8988T (cell line): ENCODE measurements at regions not wholly inside any gene's neighbourhood (a gene's known extent, or its start where the extent isn't known, plus 50 kb on each side); places are given as distances from the start of the nearest gene placed in this dataset.

Experiments
- DNase-seq: peaks from one replicate; pipeline ENCODE4 v3.0.0; 2011

DNA sequence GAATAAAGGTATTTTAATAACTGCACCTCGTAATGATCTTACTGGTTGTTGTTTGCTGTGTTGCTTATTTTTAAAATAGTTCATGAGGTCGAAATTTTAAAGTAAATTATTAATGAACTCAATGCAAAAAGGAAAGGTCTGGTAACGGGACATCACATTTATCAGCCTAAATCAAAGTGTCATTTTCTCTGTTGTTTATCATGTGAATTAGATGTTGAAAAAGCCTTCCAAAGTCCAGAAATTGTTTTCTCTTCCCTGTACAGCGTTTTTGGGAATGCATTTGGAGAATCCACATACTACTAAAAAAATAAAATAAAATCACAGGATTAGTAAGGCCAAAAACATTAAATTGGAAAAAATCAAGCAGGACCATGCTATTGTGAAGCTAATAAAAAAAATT lies 339.2 kb upstream of the NECTIN3 start:
- DNase-seq = no peak

DNA sequence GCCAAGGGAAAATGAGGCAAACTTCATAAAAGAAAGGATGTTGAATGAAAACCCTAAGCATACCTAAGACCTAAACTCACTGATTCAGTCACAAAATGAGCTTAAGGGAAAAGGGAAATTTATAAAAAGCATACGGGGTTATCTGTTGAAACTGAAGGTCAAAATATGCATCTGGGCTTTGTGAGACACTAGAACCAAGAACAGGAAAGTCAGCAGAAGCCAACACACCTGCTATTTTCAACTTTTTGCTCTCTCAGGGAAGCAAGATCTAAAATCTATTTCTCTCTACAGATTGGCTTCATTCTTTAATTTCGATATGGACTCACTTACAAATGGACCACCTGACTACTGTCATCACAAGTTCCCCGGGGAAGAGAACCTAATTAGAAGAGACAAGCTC lies 338.6 kb upstream of the NECTIN3 start:
- no peak for DNase-seq

DNA sequence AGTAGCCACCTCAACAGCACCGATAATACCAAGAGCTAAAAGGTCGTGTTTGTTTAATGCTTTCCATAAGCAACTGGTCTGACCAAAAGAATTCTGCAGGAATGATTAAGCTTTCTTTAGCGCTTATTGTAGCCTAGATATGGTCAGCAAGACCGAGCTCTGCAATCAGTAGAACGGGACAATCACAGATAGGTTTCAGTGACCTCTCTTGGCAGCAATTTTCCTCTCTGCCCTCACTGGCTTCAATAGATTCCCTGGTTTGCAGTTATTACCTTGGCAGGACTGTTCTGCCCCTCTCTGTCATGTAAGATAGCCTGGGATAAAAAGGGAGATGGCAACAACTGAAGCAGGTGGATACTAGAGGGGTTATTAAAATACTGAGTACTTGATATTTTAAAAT lies 337.1 kb upstream of the NECTIN3 start:
- DNase-seq = no peak

DNA sequence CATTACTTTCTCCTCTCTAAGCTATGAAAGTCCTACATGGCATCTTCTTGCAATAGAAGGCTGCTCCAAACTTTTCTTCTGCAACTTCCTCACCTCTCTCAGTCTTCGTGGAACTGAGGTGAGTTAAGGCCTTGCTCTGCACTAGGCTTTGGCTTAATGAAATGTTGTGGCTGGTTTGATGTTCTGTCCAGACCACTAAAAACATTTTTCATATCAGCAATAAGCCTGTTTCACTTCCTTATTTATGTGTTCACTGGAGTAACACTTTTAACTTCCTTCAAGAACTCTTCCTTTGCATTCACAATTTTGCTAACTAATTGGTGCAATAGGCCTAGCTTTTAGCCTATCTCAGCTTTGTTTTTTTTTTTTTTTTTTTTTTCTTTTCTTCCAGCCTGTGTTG lies 335.3 kb upstream of the NECTIN3 start:
- DNase-seq = no peak

DNA sequence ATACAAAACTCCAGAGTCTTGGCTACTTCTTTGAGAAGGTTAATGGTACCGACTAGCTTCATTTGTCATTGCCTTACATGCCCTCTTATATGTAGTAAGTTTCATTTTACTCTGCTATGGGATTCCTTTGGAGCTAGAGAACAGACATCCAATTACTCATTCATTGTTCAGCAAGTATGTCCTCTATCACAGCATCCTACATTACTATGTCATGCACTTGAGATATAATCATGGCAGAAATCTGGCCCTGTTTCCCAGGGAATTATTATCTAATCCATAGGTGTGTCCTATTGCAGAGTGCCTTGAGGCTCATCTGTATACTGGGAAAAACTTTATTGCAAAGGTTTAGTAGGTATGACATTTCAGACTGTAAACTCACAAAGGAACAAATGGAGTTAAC lies 333.1 kb upstream of the NECTIN3 start:
- DNase-seq = no peak

DNA sequence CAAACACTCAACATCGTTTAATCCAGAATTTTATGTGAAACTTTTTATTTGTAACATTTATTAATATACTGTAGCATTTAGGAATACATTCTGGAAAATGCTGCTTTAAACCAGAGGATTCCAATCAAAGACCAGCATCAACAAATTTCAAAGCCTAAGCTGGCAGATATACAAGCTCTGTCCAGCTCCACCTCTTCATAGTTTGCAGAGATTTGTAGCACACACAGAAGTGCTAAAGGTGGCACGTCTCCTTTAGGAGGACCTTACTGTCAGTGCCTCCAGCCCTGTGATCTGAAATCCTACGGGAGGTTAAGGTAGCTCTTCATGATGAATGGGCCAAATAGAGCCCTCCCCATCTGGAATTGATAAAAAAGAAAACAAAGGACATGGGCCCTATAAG lies 329.7 kb upstream of the NECTIN3 start:
- DNase-seq = no peak

DNA sequence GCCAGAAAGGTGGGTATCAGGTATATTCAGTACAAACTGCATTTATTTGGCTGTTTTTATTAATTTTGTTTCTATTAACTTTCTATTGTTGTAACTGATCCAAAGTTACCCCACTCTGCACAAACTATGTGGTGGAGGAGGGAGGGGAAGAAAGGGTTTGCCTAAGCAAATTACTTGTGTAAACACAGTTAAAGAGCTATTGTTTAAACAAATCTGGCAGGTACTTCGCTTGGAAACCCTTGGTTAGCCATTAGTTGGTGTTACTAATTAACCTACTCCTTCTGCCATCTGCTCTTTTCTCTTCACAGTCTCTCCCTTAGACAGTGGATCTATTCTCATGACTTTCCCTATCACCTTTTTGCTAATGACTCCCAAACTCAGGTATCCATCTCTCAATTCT lies 328.4 kb upstream of the NECTIN3 start:
- no peak for DNase-seq

DNA sequence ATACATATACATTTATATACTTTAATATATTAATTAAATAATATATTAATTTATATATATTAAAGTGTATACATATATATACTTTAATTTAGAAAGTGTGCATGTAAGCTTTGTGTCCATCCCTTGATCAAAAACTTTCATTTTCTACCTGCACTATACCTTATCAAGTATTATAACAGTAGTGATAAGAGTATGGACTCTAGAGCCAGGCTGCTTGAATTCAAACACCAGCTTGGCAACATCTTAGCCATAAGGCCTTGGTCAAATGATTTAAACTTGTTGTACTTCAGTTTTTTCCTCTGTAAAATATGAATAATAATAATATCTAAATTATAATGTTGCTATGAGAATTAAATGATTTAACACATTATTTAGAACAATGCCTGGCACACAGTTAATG lies 327.6 kb upstream of the NECTIN3 start:
- no peak for DNase-seq

DNA sequence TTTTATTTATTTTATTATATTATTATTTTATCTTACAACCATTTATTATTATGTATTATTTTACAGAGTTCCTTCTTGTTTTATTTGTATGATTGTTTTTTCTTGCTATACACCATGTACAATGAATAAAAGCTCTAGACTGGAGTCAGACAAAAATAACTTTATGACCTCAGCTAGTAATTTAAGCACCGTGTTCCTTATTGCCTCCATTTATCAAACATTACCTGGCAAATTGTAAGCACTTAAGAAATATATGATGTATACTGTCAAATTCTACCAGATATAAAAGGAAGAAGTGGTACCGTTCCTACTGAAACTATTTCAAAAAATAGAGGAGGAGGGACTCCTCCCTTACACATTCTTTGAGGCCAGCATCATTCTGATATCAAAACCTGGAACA lies 326.9 kb upstream of the NECTIN3 start:
- DNase-seq = no peak

DNA sequence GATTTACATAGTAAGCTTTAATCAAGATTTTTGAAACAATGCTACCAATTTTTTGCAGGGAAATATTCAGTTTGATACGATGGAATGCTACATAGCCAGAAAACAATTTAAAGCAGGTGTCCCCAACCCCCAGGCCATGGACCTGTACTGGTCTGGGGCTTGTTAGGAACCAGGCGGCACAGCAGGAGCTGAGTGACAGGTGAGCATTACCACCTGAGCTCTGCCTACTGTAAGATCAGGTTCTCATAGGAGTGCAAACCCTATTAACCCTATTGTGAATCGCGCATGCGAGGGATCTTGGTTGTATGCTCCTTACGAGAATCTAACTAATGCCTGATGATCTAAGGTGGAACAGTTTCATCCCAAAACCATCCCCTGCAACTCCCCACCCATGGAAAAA lies 322.6 kb upstream of the NECTIN3 start:
- DNase-seq = no peak

DNA sequence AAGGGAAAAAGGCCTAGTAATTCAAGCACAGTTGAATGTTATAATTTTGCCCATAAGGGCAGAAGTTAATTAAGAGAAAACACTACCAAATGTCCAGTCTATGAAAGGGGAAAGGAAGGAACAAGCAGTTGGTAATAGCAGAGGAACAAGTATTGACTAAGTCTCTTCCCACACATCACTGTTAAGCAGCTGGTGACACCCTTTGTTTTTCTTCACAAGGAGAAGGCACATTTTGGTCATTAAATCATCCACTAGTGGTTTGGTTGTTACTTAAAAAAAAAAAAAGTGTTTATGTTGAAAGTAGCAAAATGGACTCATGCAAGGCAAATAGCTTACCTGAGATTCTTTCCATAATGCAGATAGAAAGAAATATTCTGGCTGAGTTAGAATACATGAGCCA lies 321.4 kb upstream of the NECTIN3 start:
- no peak for DNase-seq

DNA sequence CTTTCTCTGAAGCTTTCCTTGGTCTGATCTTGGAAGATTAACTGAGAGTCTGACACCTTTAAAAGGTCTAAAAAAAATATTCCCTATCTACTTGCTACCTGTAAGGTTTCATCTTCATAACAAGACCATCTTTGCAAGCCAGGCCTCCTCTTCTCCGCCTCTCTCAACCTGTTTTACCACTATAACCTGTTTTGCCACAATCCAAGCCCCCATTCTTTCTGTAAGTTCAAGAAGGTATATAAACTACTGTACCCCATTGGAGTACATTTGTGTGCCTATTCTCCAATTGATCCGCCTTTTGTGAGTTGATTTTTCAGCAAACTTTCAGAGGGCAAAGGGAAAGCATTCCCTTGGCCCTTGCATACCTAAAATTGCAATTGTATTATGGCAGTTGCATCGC lies 319.3 kb upstream of the NECTIN3 start:
- no peak for DNase-seq

DNA sequence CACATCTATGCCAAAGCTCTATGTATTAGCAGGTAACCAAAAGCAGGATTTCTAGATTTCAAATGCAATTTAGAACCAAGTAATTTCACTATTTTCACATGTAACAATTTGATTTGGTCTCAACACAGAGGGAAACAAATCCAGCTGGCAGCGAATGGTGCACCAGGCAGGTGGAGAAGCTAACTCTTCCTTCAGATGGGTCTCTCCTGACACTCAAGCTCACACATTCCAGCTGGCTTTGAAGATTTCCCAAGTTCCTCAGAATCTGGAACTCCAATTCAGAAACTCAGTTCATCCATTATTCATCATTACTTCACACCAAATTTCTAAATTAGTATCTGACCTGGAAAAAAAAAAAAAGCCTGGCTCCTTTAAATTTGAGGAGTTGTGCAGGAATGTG lies 318.1 kb upstream of the NECTIN3 start:
- no peak for DNase-seq

DNA sequence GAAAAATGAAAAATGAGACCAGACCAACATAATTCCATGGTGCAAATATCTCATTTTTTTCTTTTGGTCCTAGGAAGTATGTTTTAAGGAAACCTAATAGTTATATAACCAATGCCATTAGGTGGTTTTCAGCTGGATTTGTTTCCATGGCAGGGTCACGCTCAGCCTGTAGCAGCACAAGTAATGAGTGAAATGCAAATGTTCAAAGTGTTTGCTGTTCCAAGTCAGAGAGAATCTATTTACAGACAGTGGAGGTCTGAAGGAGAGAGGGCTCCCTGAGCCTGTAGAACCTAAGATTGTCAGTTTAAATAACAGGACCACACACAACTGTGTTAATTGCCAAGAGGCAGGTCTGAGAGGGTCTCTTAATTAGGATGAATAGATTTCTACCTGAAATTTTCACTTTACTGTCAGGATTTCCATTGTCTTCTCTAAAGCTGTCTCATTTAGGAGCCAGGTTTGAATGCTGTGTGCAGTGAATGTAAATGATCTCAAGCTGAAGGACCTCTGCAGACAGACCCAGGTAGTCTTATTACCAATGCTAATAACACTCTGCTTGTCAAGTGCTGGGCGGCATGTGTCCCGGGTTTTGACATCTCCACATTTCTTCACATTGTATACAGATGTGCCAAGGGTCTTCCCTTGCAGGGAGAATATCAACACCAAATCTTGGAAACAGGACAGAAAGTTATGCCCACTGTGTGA lies 317.3 kb upstream of the NECTIN3 start:
- DNase-seq = no peak

DNA sequence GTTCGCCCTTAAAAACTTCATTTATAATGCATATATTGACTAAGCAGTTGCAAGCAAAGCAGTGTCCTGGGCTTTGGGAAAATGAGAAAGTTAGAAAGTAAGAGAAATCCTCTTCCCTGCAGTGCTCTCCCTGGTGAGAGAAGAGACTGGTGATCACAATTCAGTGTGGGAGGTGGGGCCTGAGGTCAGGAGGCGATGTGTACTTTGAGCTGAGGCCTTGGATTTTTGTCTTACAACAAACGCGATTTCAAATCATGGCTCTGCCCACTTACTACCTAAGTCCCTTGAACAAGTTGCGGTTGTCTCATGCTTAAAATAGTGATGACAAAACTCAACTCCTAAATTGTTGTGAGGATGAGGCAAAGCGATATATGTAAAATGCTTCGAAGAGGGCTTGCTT lies 316.3 kb upstream of the NECTIN3 start:
- DNase-seq = no peak

DNA sequence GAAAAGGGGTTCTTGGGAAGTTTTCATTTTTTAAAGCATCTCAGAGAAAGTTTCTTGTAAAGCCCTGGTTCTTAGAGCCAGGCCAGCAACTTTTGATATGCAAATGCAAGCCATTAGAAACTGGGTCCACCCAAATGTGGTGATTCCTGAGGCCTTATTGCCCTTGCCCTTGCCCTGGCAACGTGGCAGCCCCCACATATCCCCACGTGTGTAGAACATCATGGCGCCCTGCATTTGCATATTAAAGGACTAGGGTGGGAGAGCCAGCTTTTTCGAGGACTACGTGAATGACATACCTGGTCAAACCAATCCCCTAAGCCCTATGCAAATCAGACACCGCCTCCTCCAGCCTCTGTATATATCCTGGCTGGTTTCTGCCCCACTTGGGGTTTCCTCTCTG lies 314.9 kb upstream of the NECTIN3 start:
- no peak for DNase-seq

DNA sequence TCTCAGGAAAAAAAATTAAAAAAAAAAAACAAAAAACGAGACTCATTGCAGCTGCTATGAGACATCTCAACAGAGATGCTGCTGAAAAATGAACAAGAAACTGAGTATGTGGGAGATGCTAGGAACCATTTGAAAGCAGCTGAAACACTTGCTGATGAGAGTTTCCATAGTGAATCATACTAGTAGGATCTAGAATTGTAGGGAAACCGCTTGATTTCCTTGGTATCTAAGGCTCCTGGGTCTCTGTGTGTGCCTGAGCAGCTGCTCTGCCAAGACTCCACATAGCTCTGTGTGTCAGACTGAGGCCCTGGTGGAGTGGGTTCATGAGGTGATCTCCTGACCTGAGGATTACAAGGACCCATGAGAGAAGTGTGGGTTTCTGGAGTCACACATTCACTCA lies 313.4 kb upstream of the NECTIN3 start:
- no peak for DNase-seq

DNA sequence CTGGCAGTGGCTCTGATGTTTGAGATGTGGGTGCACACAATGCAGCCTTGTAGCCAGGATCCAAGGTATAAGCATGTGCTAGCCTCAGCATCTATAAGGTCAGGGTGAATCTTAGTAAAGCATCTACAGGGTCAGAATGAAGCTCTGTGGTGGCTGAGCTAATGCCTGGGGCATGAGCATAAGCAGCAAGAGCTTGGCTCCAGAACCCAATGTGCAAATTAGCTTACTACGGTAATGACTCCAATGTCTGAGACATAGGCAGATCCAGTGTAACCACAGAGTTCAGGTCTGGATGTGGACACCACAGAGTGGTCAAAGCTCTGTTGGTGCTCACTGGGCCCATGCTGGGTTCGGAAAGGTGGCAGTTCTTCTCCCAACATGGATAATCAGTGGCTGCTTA lies 304.5 kb upstream of the NECTIN3 start:
- DNase-seq = no peak

DNA sequence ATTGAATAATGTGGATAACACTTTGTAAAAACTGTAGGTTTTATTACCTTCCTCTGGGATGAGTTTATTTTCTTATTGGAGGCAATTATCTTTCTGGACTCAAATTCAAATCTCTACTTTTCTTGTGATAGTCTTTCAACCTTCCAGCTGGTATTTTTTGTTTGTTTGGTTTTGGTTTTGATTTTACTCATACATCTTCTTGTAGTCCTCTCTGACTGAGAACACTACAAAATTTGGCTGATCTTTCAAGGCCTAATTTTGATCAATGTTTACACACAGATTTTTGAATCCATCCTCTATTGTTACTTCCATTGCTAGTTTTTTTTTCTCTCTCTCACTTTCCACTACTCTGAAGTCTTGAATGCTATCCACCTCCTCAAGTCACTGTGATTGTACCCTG lies 303.8 kb upstream of the NECTIN3 start:
- no peak for DNase-seq

DNA sequence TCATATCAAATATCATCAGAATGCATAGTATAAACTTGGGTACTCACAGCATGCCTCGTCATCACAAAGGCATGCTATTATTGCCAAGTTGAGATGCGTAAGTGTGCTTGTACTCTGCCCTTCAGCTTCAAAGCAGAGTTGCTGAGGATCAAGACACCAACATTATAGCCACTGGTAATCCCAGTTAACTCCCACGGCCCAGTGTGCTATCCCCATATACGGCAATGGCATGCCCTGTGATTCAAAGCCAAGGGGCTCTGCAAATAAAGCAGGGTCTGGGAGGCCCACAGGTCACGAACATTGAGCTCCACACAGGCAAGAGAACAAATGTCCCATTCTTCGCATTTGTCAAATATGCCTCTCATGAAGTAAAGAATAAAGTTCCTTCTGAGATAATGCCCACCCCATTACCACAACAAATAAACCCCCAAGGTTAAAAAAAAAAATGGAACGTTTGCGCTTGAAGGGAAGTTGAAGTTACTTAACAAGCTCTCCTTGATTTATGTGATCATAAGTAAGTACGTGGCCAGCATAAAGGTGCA lies 298.1 kb upstream of the NECTIN3 start:
- no peak for DNase-seq

DNA sequence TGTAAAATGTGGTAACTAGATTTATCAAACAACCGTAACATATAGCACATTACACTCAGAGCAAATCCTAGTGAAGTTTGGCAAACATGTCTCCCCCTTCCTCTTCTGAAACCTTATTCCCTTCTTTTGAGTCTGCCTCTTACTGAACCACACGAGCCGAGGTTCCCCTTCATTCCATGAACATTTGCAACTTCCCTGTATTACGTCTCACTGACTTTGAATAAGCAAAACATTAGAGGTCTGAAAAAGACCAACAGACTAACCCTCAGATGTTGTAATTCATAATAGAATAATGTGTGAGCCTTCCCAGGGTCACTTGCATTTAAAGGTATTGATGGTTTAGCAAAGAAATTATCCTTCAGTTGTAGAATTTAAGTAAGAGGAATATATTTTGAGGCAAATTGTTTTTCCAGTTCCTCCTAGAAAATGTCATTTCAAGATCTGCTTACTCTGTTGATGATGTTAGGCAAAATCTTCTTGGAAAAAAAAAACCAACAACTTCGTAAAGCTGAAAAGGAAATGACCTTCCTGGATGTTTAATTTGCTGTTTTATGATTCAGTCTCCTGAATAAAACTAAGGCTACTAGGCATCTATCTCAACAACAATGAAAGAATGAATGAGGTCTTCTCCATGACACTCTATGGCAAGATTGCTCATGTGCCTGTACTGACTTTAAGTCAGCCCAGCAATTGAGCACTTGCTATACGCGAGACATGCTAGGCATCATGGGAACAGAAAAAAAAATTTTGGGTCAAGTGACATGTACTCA lies 296.9 kb upstream of the NECTIN3 start:
- DNase-seq = no peak

DNA sequence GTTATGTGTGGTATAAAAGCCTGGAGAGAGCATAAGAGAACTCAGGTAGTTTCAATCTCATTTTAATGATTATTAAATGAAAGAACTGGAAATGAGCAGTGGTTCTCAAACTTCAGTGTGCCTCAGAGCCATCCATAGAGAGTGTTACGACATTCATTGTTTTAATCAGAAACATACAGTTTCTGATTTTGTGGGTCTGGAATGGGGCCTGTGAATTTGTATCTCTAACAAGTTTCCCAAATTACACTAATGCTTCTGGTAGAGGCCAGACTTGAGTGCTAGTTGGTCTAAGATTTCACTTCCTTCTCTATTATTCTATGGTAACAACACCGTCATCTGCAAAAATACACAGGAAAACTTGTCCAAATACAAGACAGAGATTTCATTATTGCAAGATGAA lies 292.0 kb upstream of the NECTIN3 start:
- DNase-seq = no peak

DNA sequence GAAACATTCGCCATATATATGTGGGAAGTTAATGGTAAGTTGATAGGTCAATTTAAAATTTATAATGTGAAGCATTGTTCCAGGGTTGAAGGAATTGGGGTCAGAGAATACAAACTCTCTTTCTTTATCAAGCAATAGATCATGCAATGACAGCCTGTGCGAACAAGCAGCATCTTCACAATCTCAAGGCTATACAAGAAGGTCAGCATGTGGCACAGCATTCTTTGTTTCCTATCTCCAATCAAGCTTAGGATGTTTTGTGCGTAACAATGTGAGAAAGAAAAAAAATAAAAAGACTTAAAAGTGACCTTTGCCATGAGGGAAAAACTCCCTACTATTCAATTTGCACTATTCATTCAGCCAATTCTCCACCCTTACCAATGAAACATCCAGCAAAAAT lies 288.1 kb upstream of the NECTIN3 start:
- DNase-seq = no peak

DNA sequence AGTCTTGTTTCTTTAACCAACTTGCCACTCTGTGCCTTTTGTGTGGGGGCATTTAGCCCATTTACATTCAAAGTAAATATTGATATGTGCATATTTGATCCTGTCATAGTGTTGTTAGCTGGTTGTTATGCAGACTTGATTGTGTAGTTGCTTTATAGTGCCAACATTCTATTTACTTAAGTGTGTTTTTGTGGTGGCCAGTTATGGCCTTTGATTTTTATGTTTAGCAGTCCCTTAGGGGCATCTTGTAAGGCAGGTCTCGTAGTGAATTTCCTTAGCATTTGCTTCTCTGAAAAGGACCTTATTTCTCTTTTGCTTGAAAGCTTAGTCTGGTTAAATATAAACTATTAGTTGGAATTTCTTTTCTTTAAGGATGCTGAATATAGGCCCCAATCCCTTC lies 282.8 kb upstream of the NECTIN3 start:
- no peak for DNase-seq

DNA sequence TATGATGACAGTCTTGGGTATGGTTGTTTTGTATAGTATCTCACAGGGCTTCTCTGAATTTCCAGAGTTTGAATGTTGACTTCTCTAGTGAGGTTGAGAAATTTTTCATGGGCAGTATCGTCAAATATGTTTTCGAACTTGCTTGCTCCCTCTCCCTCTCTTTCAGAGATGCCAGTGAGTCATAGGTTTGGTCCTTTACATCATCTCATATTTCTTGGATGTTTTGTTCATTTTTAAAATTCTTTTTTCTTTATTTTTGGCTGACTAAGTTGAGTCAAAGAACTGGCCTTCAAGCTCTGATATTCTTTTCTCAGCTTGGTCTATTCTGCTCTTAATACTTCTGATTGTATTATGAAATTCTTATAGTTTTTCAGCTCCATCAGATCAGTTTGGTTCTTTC lies 282.3 kb upstream of the NECTIN3 start:
- DNase-seq = no peak
